GM19025 (cell line): ENCODE measurements at regions not wholly inside any gene's neighbourhood (a gene's known extent, or its start where the extent isn't known, plus 50 kb on each side); places are given as distances from the start of the nearest gene placed in this dataset.
"Not testable (repeated sequence)": the region's sequence is repeated elsewhere in the genome, so short reads cannot be mapped to it uniquely, and the experiment has no call there.

Source experiments
- ATAC-seq: cut with Tn5 transposase; IDR thresholded peaks from one replicate; pipeline ENCODE4 v1.9.1; 2021; ENCODE audit warnings: mild to moderate bottlenecking, low read depth, moderate library complexity; ENCODE audit not compliant: unreplicated experiment

GRCh38 chr13:79847882-79848592 is 367.1 kb downstream of the NDFIP2 start:
- ATAC-seq = no peak

- ATAC-seq = no peak
Observed at GRCh38 chr13:79846386-79846785, 365.4 kb downstream of the NDFIP2 start.

- ATAC-seq = no peak
Observed at GRCh38 chr13:79837741-79838450, 356.9 kb downstream of the NDFIP2 start.

GRCh38 chr13:79836121-79836520 is 355.2 kb downstream of the NDFIP2 start:
- not testable (repeated sequence) for ATAC-seq

GRCh38 chr13:79834876-79835275 is 353.9 kb downstream of the NDFIP2 start:
- ATAC-seq = no peak

GRCh38 chr13:79833991-79834390 is 353.0 kb downstream of the NDFIP2 start:
- ATAC-seq = no peak

- no peak for ATAC-seq
Observed at GRCh38 chr13:79831556-79831955, 350.6 kb downstream of the NDFIP2 start.

- ATAC-seq = no peak
Observed at GRCh38 chr13:79830945-79831344, 350.0 kb downstream of the NDFIP2 start.

- ATAC-seq = no peak
Observed at GRCh38 chr13:79830426-79830825, 349.5 kb downstream of the NDFIP2 start.

GRCh38 chr13:79829880-79830279 is 348.9 kb downstream of the NDFIP2 start:
- ATAC-seq = no peak

GRCh38 chr13:79825959-79826358 is 345.0 kb downstream of the NDFIP2 start:
- no peak for ATAC-seq

- no peak for ATAC-seq
Observed at GRCh38 chr13:79815041-79815440, 334.1 kb downstream of the NDFIP2 start.

GRCh38 chr13:79812070-79812850 is 331.3 kb downstream of the NDFIP2 start:
- no peak for ATAC-seq

GRCh38 chr13:79811170-79811569 is 330.2 kb downstream of the NDFIP2 start:
- no peak for ATAC-seq

GRCh38 chr13:79810669-79811068 is 329.7 kb downstream of the NDFIP2 start:
- ATAC-seq = no peak

- ATAC-seq = no peak
Observed at GRCh38 chr13:79810018-79810417, 329.1 kb downstream of the NDFIP2 start.

GRCh38 chr13:79808475-79808874 is 327.5 kb downstream of the NDFIP2 start:
- no peak for ATAC-seq

GRCh38 chr13:79807554-79807953 is 326.6 kb downstream of the NDFIP2 start:
- no peak for ATAC-seq

- no peak for ATAC-seq
Observed at GRCh38 chr13:79806821-79807220, 325.9 kb downstream of the NDFIP2 start.

- ATAC-seq = no peak
Observed at GRCh38 chr13:79805317-79805716, 324.4 kb downstream of the NDFIP2 start.

GRCh38 chr13:79803989-79804388 is 323.0 kb downstream of the NDFIP2 start:
- no peak for ATAC-seq
